HEK293 (cell line): ENCODE measurements at regions not wholly inside any gene's neighbourhood (a gene's known extent, or its start where the extent isn't known, plus 50 kb on each side); places are given as distances from the start of the nearest gene placed in this dataset.

Source experiments
- CTCF ChIA-PET: fragments of 350-600 bp; formaldehyde crosslinking; extraction: SDS; loops from one replicate; lab custom pipeline; 2021; ENCODE audit warnings: antibody characterized with exemption; lab: Yijun Ruan, JAX
- POLR2A ChIA-PET: fragments of 300-600 bp; formaldehyde crosslinking; extraction: SDS; loops from one replicate; lab custom pipeline; 2020; ENCODE audit warnings: antibody characterized with exemption, inconsistent platforms; lab: Yijun Ruan, JAX
- H3K27ac ChIP-seq: fragments of 200-500 bp; sonication (Bioruptor generic); 2 replicates; pipeline ENCODE4 v1.5.1; 2014; ENCODE audit warnings: low read depth, low read length, control low read depth, inconsistent platforms; ENCODE audit errors: extremely low read depth
- H3K36me3 ChIP-seq, 2 experiments: fragments of 200-500 bp in 1 of 2; sonication (Bioruptor generic) in 1 of 2; 1 replicate in 1 of 2; 2 replicates in 1 of 2; pipeline ENCODE4 v1.5.1; 2014 to 2017; ENCODE audit warnings: inconsistent platforms in 2 of 2, low read length in 2 of 2; ENCODE audit not compliant: control insufficient read depth in 2 of 2, insufficient read depth in 1 of 2
- H3K4me1 ChIP-seq: fragments of 200-500 bp; sonication (Bioruptor generic); 2 replicates; pipeline ENCODE4 v1.5.1; 2014; ENCODE audit warnings: mild to moderate bottlenecking, low read length, inconsistent platforms; ENCODE audit not compliant: control insufficient read depth, insufficient read depth
- H3K4me3 ChIP-seq: 2 replicates; pipeline ENCODE4 v1.5.1; 2011; ENCODE audit warnings: low read depth, mild to moderate bottlenecking, control low read depth, low read length, moderate library complexity
- H3K9me3 ChIP-seq: fragments of 200-500 bp; sonication (Bioruptor generic); 2 replicates; pipeline ENCODE4 v1.5.1; 2014; ENCODE audit warnings: low read depth, low read length, inconsistent platforms; ENCODE audit not compliant: control insufficient read depth, insufficient read depth
- EGR2 ChIP-seq: fragments of 450-650 bp; formaldehyde crosslinking; IDR thresholded peaks from 2 replicates; pipeline ENCODE4 v1.5.1; 2016; ENCODE audit warnings: low read depth, missing biosample characterization, missing genetic modification characterization
- IKZF3 ChIP-seq: fragments of 450-650 bp; IDR thresholded peaks from 2 replicates; pipeline ENCODE4 v1.5.0; 2018; ENCODE audit warnings: missing biosample characterization, mild to moderate bottlenecking, missing genetic modification characterization, moderate library complexity
- MEIS1 ChIP-seq: sonication (generic); formaldehyde crosslinking; IDR thresholded peaks from 2 replicates; pipeline ENCODE4 v1.8.1; 2022; ENCODE audit warnings: missing genetic modification reagents, mild to moderate bottlenecking, borderline replicate concordance
- SALL2 ChIP-seq: fragments of 450-650 bp; formaldehyde crosslinking; IDR thresholded peaks from 2 replicates; pipeline ENCODE4 v1.5.0; 2017; ENCODE audit warnings: missing biosample characterization, mild to moderate bottlenecking, missing genetic modification characterization, borderline replicate concordance
- SP3 ChIP-seq: fragments of 450-650 bp; formaldehyde crosslinking; IDR thresholded peaks from 2 replicates; pipeline ENCODE4 v1.5.1; 2016; ENCODE audit warnings: missing biosample characterization, missing genetic modification characterization
- TCF7L2 ChIP-seq: IDR thresholded peaks from 2 replicates; pipeline ENCODE4 v1.6.1; 2011; ENCODE audit warnings: low read depth, mild to moderate bottlenecking, inconsistent platforms, low read length, moderate library complexity, borderline replicate concordance
- ZBTB17 ChIP-seq: fragments of 450-650 bp; formaldehyde crosslinking; IDR thresholded peaks from 2 replicates; pipeline ENCODE4 v1.5.1; 2016; ENCODE audit warnings: missing biosample characterization, missing genetic modification characterization
- ZNF146 ChIP-seq: fragments of 450-650 bp; formaldehyde crosslinking; IDR thresholded peaks from 2 replicates; pipeline ENCODE4 v1.5.1; 2016; ENCODE audit warnings: missing biosample characterization, missing genetic modification characterization
- ZNF157 ChIP-seq: fragments of 450-650 bp; formaldehyde crosslinking; IDR thresholded peaks from 2 replicates; pipeline ENCODE4 v1.5.1; 2016; ENCODE audit warnings: missing biosample characterization, missing genetic modification characterization
- ZNF24 ChIP-seq: fragments of 450-650 bp; formaldehyde crosslinking; IDR thresholded peaks from 2 replicates; pipeline ENCODE4 v1.5.1; 2016; ENCODE audit warnings: missing biosample characterization, missing genetic modification characterization
- ZNF391 ChIP-seq: fragments of 450-650 bp; formaldehyde crosslinking; IDR thresholded peaks from 2 replicates; pipeline ENCODE4 v1.5.1; 2016; ENCODE audit warnings: low read depth, missing biosample characterization, missing genetic modification characterization, borderline replicate concordance
- ZNF501 ChIP-seq: fragments of 450-650 bp; formaldehyde crosslinking; IDR thresholded peaks from 2 replicates; pipeline ENCODE4 v1.5.1; 2016; ENCODE audit warnings: missing biosample characterization, missing genetic modification characterization
- ZNF530 ChIP-seq: fragments of 450-650 bp; formaldehyde crosslinking; IDR thresholded peaks from 2 replicates; pipeline ENCODE4 v1.5.1; 2016; ENCODE audit warnings: low read depth, missing biosample characterization, missing genetic modification characterization
- ZNF544 ChIP-seq: fragments of 450-650 bp; formaldehyde crosslinking; IDR thresholded peaks from 2 replicates; pipeline ENCODE4 v1.5.0; 2017; ENCODE audit warnings: missing biosample characterization, missing genetic modification characterization
- ZNF560 ChIP-seq: fragments of 450-650 bp; formaldehyde crosslinking; IDR thresholded peaks from 2 replicates; pipeline ENCODE4 v1.5.1; 2017; ENCODE audit warnings: missing biosample characterization, missing genetic modification characterization, borderline replicate concordance
- ZNF610 ChIP-seq: fragments of 450-650 bp; formaldehyde crosslinking; IDR thresholded peaks from 2 replicates; pipeline ENCODE4 v1.5.1; 2016; ENCODE audit warnings: missing biosample characterization, missing genetic modification characterization, borderline replicate concordance
- ZNF747 ChIP-seq: fragments of 450-650 bp; formaldehyde crosslinking; IDR thresholded peaks from 2 replicates; pipeline ENCODE4 v1.5.1; 2016; ENCODE audit warnings: missing biosample characterization, missing genetic modification characterization
- TF ChIP-seq, protein P1 (sequence below): fragments of 450-650 bp; formaldehyde crosslinking; IDR thresholded peaks from 2 replicates; pipeline ENCODE4 v1.5.1; 2016; ENCODE audit warnings: missing biosample characterization, missing genetic modification characterization
- TF ChIP-seq, protein P2 (sequence below): fragments of 450-650 bp; formaldehyde crosslinking; IDR thresholded peaks from 2 replicates; pipeline ENCODE4 v1.5.1; 2016; ENCODE audit warnings: missing biosample characterization, missing genetic modification characterization
- TF ChIP-seq, protein P3 (sequence below): fragments of 450-650 bp; formaldehyde crosslinking; IDR thresholded peaks from 2 replicates; pipeline ENCODE4 v1.5.1; 2016; ENCODE audit warnings: missing biosample characterization, missing genetic modification characterization
- TF ChIP-seq, protein P4 (sequence below): fragments of 450-650 bp; formaldehyde crosslinking; IDR thresholded peaks from 2 replicates; pipeline ENCODE4 v1.5.1; 2016; ENCODE audit warnings: missing biosample characterization, missing genetic modification characterization
- TF ChIP-seq, protein P5 (sequence below): fragments of 450-650 bp; formaldehyde crosslinking; IDR thresholded peaks from 2 replicates; pipeline ENCODE4 v1.5.1; 2017; ENCODE audit warnings: missing biosample characterization, missing genetic modification characterization
- TF ChIP-seq, protein P6 (sequence below): fragments of 450-650 bp; formaldehyde crosslinking; IDR thresholded peaks from 2 replicates; pipeline ENCODE4 v1.5.1; 2016; ENCODE audit warnings: missing biosample characterization, missing genetic modification characterization, low read depth
- TF ChIP-seq, protein P7 (sequence below): fragments of 450-650 bp; formaldehyde crosslinking; IDR thresholded peaks from 2 replicates; pipeline ENCODE4 v1.5.1; 2016; ENCODE audit warnings: missing biosample characterization, missing genetic modification characterization

DNA sequence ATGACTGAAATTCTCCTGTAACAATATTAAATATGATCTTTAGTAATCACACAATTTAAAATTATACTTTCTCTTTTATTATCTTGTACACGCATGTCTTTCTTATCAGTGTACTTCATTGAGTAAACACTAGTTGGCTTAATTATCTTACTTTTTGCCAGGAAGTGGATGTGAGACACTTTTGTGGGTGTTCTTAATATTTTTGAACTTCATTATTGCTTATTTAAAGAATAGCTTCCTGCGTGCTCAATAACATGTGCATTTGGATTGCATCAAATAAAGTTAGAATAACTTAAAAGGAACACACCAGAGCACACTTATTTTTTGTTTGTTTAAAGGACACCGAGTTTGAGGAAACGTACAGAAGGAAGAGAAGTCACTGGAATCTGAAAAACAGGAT is 128.5 kb upstream of the VEGFC start (continued):
- TF ChIP-seq, protein P1, sequence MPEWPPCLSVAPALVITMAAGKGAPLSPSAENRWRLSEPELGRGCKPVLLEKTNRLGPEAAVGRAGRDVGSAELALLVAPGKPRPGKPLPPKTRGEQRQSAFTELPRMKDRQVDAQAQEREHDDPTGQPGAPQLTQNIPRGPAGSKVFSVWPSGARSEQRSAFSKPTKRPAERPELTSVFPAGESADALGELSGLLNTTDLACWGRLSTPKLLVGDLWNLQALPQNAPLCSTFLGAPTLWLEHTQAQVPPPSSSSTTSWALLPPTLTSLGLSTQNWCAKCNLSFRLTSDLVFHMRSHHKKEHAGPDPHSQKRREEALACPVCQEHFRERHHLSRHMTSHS: no peak

DNA sequence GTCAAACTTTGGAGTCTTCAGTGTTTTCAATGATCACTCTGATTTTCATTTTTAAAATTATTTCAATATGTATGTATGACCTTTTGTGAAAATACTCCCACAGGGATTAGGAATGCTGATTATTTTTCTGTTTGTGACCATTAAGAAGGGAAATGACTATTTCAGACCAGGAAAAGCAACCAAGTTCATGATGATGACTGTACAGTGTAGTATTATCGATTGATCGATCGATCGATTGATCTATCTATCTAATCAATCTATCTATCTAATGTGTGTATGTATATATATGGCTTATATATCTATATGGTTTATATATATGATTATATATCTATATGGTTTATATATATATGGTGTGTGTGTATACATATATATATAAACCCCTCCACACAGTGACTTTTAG is 131.5 kb upstream of the VEGFC start:
- POLR2A ChIA-PET: no interaction called here
- no peaks in the 10 kb centered on the region for H3K4me1 ChIP-seq
- no peak overlapping the region for H3K4me3 ChIP-seq
- H3K27ac ChIP-seq: no peak overlapping the region
- no peaks in the 10 kb centered on the region for H3K36me3 ChIP-seq
- no peak for TF ChIP-seq ZNF560 (tag by site-specific recombination)
- no peak for TF ChIP-seq ZNF24
- no peak for TF ChIP-seq IKZF3 (tag by site-specific recombination)
- TF ChIP-seq, protein P2, sequence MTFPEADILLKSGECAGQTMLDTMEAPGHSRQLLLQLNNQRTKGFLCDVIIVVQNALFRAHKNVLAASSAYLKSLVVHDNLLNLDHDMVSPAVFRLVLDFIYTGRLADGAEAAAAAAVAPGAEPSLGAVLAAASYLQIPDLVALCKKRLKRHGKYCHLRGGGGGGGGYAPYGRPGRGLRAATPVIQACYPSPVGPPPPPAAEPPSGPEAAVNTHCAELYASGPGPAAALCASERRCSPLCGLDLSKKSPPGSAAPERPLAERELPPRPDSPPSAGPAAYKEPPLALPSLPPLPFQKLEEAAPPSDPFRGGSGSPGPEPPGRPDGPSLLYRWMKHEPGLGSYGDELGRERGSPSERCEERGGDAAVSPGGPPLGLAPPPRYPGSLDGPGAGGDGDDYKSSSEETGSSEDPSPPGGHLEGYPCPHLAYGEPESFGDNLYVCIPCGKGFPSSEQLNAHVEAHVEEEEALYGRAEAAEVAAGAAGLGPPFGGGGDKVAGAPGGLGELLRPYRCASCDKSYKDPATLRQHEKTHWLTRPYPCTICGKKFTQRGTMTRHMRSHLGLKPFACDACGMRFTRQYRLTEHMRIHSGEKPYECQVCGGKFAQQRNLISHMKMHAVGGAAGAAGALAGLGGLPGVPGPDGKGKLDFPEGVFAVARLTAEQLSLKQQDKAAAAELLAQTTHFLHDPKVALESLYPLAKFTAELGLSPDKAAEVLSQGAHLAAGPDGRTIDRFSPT (tag by site-specific recombination): no peak
- TF ChIP-seq EGR2 (tag by site-specific recombination): no peak
- TF ChIP-seq ZNF146: no peak
- TF ChIP-seq, protein P3, sequence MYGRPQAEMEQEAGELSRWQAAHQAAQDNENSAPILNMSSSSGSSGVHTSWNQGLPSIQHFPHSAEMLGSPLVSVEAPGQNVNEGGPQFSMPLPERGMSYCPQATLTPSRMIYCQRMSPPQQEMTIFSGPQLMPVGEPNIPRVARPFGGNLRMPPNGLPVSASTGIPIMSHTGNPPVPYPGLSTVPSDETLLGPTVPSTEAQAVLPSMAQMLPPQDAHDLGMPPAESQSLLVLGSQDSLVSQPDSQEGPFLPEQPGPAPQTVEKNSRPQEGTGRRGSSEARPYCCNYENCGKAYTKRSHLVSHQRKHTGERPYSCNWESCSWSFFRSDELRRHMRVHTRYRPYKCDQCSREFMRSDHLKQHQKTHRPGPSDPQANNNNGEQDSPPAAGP: no peak
- no peak for TF ChIP-seq ZNF501 (tag by site-specific recombination)
- no peak for TF ChIP-seq SP3
- TF ChIP-seq, protein P4, sequence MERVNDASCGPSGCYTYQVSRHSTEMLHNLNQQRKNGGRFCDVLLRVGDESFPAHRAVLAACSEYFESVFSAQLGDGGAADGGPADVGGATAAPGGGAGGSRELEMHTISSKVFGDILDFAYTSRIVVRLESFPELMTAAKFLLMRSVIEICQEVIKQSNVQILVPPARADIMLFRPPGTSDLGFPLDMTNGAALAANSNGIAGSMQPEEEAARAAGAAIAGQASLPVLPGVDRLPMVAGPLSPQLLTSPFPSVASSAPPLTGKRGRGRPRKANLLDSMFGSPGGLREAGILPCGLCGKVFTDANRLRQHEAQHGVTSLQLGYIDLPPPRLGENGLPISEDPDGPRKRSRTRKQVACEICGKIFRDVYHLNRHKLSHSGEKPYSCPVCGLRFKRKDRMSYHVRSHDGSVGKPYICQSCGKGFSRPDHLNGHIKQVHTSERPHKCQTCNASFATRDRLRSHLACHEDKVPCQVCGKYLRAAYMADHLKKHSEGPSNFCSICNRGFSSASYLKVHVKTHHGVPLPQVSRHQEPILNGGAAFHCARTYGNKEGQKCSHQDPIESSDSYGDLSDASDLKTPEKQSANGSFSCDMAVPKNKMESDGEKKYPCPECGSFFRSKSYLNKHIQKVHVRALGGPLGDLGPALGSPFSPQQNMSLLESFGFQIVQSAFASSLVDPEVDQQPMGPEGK (tag by site-specific recombination): no peak
- TF ChIP-seq ZNF747 (tag by site-specific recombination): no peak
- TF ChIP-seq ZNF157 (tag by site-specific recombination): no peak
- TF ChIP-seq ZNF610 (tag by site-specific recombination): no peak
- CTCF ChIA-PET: interaction anchor here (0.6 kb wide), 1 partner anchor 455 kb away, joined by 3 read pairs; no protein-coding TSS in a partner anchor
- H3K9me3 ChIP-seq: no peaks in the 10 kb centered on the region

DNA sequence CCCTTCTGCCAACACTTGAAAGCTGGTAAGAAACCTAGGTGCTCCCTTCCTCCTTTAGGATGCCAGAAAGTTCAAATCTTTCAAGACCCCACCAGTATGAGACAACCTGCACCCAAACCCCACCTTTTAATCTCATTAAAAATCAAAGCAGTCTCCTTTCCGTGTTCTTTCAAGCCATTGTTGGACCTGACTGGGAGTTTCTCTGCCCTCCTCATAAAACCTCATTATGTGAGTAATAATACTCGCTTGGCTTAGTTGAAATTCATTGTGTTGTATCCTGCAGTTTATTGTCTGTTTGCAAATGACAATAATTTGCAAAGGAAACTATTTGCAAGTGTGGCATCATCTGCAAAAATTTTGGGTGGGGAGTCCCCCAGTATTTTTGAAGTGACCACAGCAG is 133.2 kb upstream of the VEGFC start:
- CTCF ChIA-PET: no interaction called here
- no peaks in the 10 kb centered on the region for H3K9me3 ChIP-seq
- H3K36me3 ChIP-seq: no peaks in the 10 kb centered on the region
- H3K4me3 ChIP-seq: no peak overlapping the region
- H3K27ac ChIP-seq: no peak overlapping the region
- H3K4me1 ChIP-seq: no peaks in the 10 kb centered on the region
- POLR2A ChIA-PET: no interaction called here
- TF ChIP-seq TCF7L2 (no peak), ZBTB17 (no peak), ZNF530 (tag by site-specific recombination) (no peak), ZNF391 (no peak), SALL2 (tag by site-specific recombination) (no peak), MEIS1 (CRISPR knock-in tag) (no peak), ZNF544 (no peak)
- TF ChIP-seq, protein P5, sequence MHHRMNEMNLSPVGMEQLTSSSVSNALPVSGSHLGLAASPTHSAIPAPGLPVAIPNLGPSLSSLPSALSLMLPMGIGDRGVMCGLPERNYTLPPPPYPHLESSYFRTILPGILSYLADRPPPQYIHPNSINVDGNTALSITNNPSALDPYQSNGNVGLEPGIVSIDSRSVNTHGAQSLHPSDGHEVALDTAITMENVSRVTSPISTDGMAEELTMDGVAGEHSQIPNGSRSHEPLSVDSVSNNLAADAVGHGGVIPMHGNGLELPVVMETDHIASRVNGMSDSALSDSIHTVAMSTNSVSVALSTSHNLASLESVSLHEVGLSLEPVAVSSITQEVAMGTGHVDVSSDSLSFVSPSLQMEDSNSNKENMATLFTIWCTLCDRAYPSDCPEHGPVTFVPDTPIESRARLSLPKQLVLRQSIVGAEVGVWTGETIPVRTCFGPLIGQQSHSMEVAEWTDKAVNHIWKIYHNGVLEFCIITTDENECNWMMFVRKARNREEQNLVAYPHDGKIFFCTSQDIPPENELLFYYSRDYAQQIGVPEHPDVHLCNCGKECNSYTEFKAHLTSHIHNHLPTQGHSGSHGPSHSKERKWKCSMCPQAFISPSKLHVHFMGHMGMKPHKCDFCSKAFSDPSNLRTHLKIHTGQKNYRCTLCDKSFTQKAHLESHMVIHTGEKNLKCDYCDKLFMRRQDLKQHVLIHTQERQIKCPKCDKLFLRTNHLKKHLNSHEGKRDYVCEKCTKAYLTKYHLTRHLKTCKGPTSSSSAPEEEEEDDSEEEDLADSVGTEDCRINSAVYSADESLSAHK: no peak
- TF ChIP-seq, protein P6, sequence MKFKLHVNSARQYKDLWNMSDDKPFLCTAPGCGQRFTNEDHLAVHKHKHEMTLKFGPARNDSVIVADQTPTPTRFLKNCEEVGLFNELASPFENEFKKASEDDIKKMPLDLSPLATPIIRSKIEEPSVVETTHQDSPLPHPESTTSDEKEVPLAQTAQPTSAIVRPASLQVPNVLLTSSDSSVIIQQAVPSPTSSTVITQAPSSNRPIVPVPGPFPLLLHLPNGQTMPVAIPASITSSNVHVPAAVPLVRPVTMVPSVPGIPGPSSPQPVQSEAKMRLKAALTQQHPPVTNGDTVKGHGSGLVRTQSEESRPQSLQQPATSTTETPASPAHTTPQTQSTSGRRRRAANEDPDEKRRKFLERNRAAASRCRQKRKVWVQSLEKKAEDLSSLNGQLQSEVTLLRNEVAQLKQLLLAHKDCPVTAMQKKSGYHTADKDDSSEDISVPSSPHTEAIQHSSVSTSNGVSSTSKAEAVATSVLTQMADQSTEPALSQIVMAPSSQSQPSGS (tag by site-specific recombination): no peak
- TF ChIP-seq, protein P7, sequence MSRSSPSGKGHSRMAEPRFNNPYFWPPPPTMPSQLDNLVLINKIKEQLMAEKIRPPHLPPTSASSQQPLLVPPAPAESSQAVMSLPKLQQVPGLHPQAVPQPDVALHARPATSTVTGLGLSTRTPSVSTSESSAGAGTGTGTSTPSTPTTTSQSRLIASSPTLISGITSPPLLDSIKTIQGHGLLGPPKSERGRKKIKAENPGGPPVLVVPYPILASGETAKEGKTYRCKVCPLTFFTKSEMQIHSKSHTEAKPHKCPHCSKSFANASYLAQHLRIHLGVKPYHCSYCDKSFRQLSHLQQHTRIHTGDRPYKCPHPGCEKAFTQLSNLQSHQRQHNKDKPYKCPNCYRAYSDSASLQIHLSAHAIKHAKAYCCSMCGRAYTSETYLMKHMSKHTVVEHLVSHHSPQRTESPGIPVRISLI (tag by site-specific recombination): no peak
